ENCODE measurements at regions not wholly inside any gene's neighbourhood (a gene's known extent, or its start where the extent isn't known, plus 50 kb on each side); places are given as distances from the start of the nearest gene placed in this dataset.
"Not testable (repeated sequence)": the region's sequence is repeated elsewhere in the genome, so short reads cannot be mapped to it uniquely, and the experiment has no call there.

- H3K36me3 Mint-ChIP-seq (ENCODE audit: insufficient read depth) = no peaks in the 10 kb centered on the region
- H3K27ac Mint-ChIP-seq (ENCODE audit: low read depth) = no peak overlapping the region
- H3K4me3 Mint-ChIP-seq = no peak overlapping the region
- H3K27me3 Mint-ChIP-seq = no peaks in the 10 kb centered on the region
- DNase-seq (ENCODE audit: low spot score in 2 of 2) = no peak
- peaks cover 12% of the 10 kb centered on the region for H3K9me3 Mint-ChIP-seq
- ATAC-seq (replicated peaks; ENCODE audit: extremely low read depth, poor library complexity, severe bottlenecking) = no peak
- H3K4me1 Mint-ChIP-seq = no peaks in the 10 kb centered on the region
These were observed 1121.1 kb upstream of the PRR20A start for GRCh38 chr13:56019606-56020005.

GRCh38 chr13:56020425-56020824, 1120.3 kb upstream of the PRR20A start:
- Mint-ChIP-seq H3K4me3 (no peak overlapping the region), H3K27me3 (no peaks in the 10 kb centered on the region), H3K9me3 (peaks cover 12% of the 10 kb centered on the region), H3K36me3 (ENCODE audit: insufficient read depth) (no peaks in the 10 kb centered on the region), H3K4me1 (no peaks in the 10 kb centered on the region), H3K27ac (ENCODE audit: low read depth) (no peak overlapping the region)
- no peak for ATAC-seq (replicated peaks; ENCODE audit: extremely low read depth, poor library complexity, severe bottlenecking)
- DNase-seq (ENCODE audit: low spot score in 2 of 2) = no peak

GRCh38 chr13:56039992-56040391, 1100.7 kb upstream of the PRR20A start:
- no peaks in the 10 kb centered on the region for H3K4me1 Mint-ChIP-seq
- ATAC-seq (replicated peaks; ENCODE audit: extremely low read depth, poor library complexity, severe bottlenecking) = no peak
- no peaks in the 10 kb centered on the region for H3K36me3 Mint-ChIP-seq (ENCODE audit: insufficient read depth)
- no peak for DNase-seq (ENCODE audit: low spot score in 2 of 2)
- no peak overlapping the region for H3K27ac Mint-ChIP-seq (ENCODE audit: low read depth)
- H3K9me3 Mint-ChIP-seq = peaks cover 40% of the 10 kb centered on the region
- H3K27me3 Mint-ChIP-seq = no peaks in the 10 kb centered on the region
- no peak overlapping the region for H3K4me3 Mint-ChIP-seq

GRCh38 chr13:56066321-56066720, 1074.4 kb upstream of the PRR20A start:
- ATAC-seq (replicated peaks; ENCODE audit: extremely low read depth, poor library complexity, severe bottlenecking) (no peak), DNase-seq (ENCODE audit: low spot score in 2 of 2) (no peak)
- Mint-ChIP-seq H3K27ac (ENCODE audit: low read depth) (no peak overlapping the region), H3K4me1 (no peaks in the 10 kb centered on the region), H3K36me3 (ENCODE audit: insufficient read depth) (no peaks in the 10 kb centered on the region), H3K4me3 (no peak overlapping the region), H3K9me3 (peaks cover 7% of the 10 kb centered on the region), H3K27me3 (no peaks in the 10 kb centered on the region)

GRCh38 chr13:56102641-56103040, 1038.1 kb upstream of the PRR20A start:
- no peaks in the 10 kb centered on the region for H3K4me1 Mint-ChIP-seq
- no peak overlapping the region for H3K4me3 Mint-ChIP-seq
- no peaks in the 10 kb centered on the region for H3K36me3 Mint-ChIP-seq (ENCODE audit: insufficient read depth)
- H3K9me3 Mint-ChIP-seq = peaks cover 7% of the 10 kb centered on the region
- DNase-seq (ENCODE audit: low spot score in 2 of 2) (no peak), ATAC-seq (replicated peaks; ENCODE audit: extremely low read depth, poor library complexity, severe bottlenecking) (no peak)
- no peak overlapping the region for H3K27ac Mint-ChIP-seq (ENCODE audit: low read depth)
- H3K27me3 Mint-ChIP-seq = no peaks in the 10 kb centered on the region

GRCh38 chr13:56110751-56111150, 1030.0 kb upstream of the PRR20A start:
- no peak for DNase-seq (ENCODE audit: low spot score in 2 of 2)
- ATAC-seq (replicated peaks; ENCODE audit: extremely low read depth, poor library complexity, severe bottlenecking) = no peak

GRCh38 chr13:56134524-56134923, 1006.2 kb upstream of the PRR20A start:
- ATAC-seq (replicated peaks; ENCODE audit: extremely low read depth, poor library complexity, severe bottlenecking) (no peak), DNase-seq (ENCODE audit: low spot score in 2 of 2) (no peak)
- Mint-ChIP-seq H3K4me1 (no peaks in the 10 kb centered on the region), H3K4me3 (no peak overlapping the region), H3K27ac (ENCODE audit: low read depth) (no peak overlapping the region), H3K27me3 (no peaks in the 10 kb centered on the region), H3K36me3 (ENCODE audit: insufficient read depth) (no peaks in the 10 kb centered on the region), H3K9me3 (peaks cover 21% of the 10 kb centered on the region)

More at GRCh38 chr13:56110751-56111150, 1030.0 kb upstream of the PRR20A start:
- Mint-ChIP-seq H3K4me1 (no peaks in the 10 kb centered on the region), H3K36me3 (ENCODE audit: insufficient read depth) (no peaks in the 10 kb centered on the region), H3K27ac (ENCODE audit: low read depth) (no peak overlapping the region), H3K4me3 (no peak overlapping the region), H3K27me3 (no peaks in the 10 kb centered on the region), H3K9me3 (peaks cover 30% of the 10 kb centered on the region)

GRCh38 chr13:56166864-56167263, 973.9 kb upstream of the PRR20A start:
- no peak for ATAC-seq (replicated peaks; ENCODE audit: extremely low read depth, poor library complexity, severe bottlenecking)
- no peak for DNase-seq (ENCODE audit: low spot score in 2 of 2)
- Mint-ChIP-seq H3K4me3 (no peak overlapping the region), H3K9me3 (peaks cover 27% of the 10 kb centered on the region), H3K27me3 (no peaks in the 10 kb centered on the region), H3K36me3 (ENCODE audit: insufficient read depth) (no peaks in the 10 kb centered on the region), H3K27ac (ENCODE audit: low read depth) (no peak overlapping the region), H3K4me1 (no peaks in the 10 kb centered on the region)

- no peaks in the 10 kb centered on the region for H3K4me1 Mint-ChIP-seq
- H3K27ac Mint-ChIP-seq (ENCODE audit: low read depth) = no peak overlapping the region
- H3K27me3 Mint-ChIP-seq = no peaks in the 10 kb centered on the region
- ATAC-seq (replicated peaks; ENCODE audit: extremely low read depth, poor library complexity, severe bottlenecking) = no peak
- peaks cover 33% of the 10 kb centered on the region for H3K9me3 Mint-ChIP-seq
- no peak overlapping the region for H3K4me3 Mint-ChIP-seq
- no peaks in the 10 kb centered on the region for H3K36me3 Mint-ChIP-seq (ENCODE audit: insufficient read depth)
- DNase-seq (ENCODE audit: low spot score in 2 of 2) = no peak
These were observed 972.1 kb upstream of the PRR20A start for GRCh38 chr13:56168581-56168980.

- no peak for DNase-seq (ENCODE audit: low spot score in 2 of 2)
- H3K36me3 Mint-ChIP-seq (ENCODE audit: insufficient read depth) = no peaks in the 10 kb centered on the region
- H3K9me3 Mint-ChIP-seq = peaks cover 31% of the 10 kb centered on the region
- no peak for ATAC-seq (replicated peaks; ENCODE audit: extremely low read depth, poor library complexity, severe bottlenecking)
- H3K27me3 Mint-ChIP-seq = no peaks in the 10 kb centered on the region
- no peak overlapping the region for H3K27ac Mint-ChIP-seq (ENCODE audit: low read depth)
- H3K4me3 Mint-ChIP-seq = no peak overlapping the region
- no peaks in the 10 kb centered on the region for H3K4me1 Mint-ChIP-seq
These were observed 967.4 kb upstream of the PRR20A start for GRCh38 chr13:56173346-56173745.

GRCh38 chr13:56182598-56182997, 958.1 kb upstream of the PRR20A start:
- Mint-ChIP-seq H3K36me3 (ENCODE audit: insufficient read depth) (no peaks in the 10 kb centered on the region), H3K9me3 (peaks cover 15% of the 10 kb centered on the region), H3K27me3 (no peaks in the 10 kb centered on the region), H3K4me3 (no peak overlapping the region), H3K27ac (ENCODE audit: low read depth) (no peak overlapping the region), H3K4me1 (no peaks in the 10 kb centered on the region)
- DNase-seq (ENCODE audit: low spot score in 2 of 2) (no peak), ATAC-seq (replicated peaks; ENCODE audit: extremely low read depth, poor library complexity, severe bottlenecking) (no peak)

GRCh38 chr13:56187331-56187730, 953.4 kb upstream of the PRR20A start:
- no peak overlapping the region for H3K4me3 Mint-ChIP-seq
- no peaks in the 10 kb centered on the region for H3K36me3 Mint-ChIP-seq (ENCODE audit: insufficient read depth)
- H3K9me3 Mint-ChIP-seq = peaks cover 16% of the 10 kb centered on the region
- ATAC-seq (replicated peaks; ENCODE audit: extremely low read depth, poor library complexity, severe bottlenecking) (no peak), DNase-seq (ENCODE audit: low spot score in 2 of 2) (no peak)
- no peaks in the 10 kb centered on the region for H3K27me3 Mint-ChIP-seq
- no peak overlapping the region for H3K27ac Mint-ChIP-seq (ENCODE audit: low read depth)
- H3K4me1 Mint-ChIP-seq = no peaks in the 10 kb centered on the region

- H3K27me3 Mint-ChIP-seq; H3K4me3 Mint-ChIP-seq; H3K9me3 Mint-ChIP-seq; DNase-seq (ENCODE audit: low spot score in 2 of 2); H3K4me1 Mint-ChIP-seq; ATAC-seq (replicated peaks; ENCODE audit: extremely low read depth, poor library complexity, severe bottlenecking); H3K36me3 Mint-ChIP-seq (ENCODE audit: insufficient read depth); H3K27ac Mint-ChIP-seq (ENCODE audit: low read depth): not testable (repeated sequence)
These were observed 952.1 kb upstream of the PRR20A start for GRCh38 chr13:56188582-56188981.

- H3K27ac Mint-ChIP-seq (ENCODE audit: low read depth) = no peak overlapping the region
- no peak overlapping the region for H3K4me3 Mint-ChIP-seq
- peaks cover 6% of the 10 kb centered on the region for H3K9me3 Mint-ChIP-seq
- ATAC-seq (replicated peaks; ENCODE audit: extremely low read depth, poor library complexity, severe bottlenecking) = no peak
- no peak for DNase-seq (ENCODE audit: low spot score in 2 of 2)
- H3K36me3 Mint-ChIP-seq (ENCODE audit: insufficient read depth) = no peaks in the 10 kb centered on the region
- H3K27me3 Mint-ChIP-seq = no peaks in the 10 kb centered on the region
- H3K4me1 Mint-ChIP-seq = no peaks in the 10 kb centered on the region
These were observed 951.3 kb upstream of the PRR20A start for GRCh38 chr13:56189439-56189838.

Measured in central memory CD8-positive, alpha-beta T cell (primary cell).